Fibroblast of skin of left quadriceps (primary cell): ENCODE measurements at regions not wholly inside any gene's neighbourhood (a gene's known extent, or its start where the extent isn't known, plus 50 kb on each side); places are given as distances from the start of the nearest gene placed in this dataset.

Experiments
- DNase-seq, 2 experiments: peaks; one replicate each; pipeline ENCODE4 v3.0.0-alpha.2; 2013; ENCODE audit warnings: low read depth in 2 of 2

- DNase-seq, result no peak
These were observed 220.1 kb downstream of the TUSC7 start for GRCh38 chr3:116929505-116930222.

DNA sequence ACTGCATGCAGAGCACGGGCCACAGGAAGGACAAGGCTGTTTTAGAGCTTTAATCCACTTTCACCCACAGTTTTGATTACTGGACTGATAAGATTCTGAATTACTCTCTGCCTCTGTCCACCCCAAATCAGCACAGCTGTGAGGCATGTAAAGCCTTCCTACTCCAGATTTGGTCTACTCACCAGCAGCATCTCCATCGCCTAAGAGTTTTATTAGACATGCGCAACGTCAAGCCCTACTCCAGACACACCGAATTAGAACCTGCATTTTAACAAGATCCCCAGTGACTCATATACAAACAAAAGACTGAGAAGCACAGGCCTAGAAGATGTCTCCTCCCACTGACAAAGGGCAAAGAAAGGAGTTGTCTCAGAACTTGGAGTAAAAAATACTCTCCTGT, 221.2 kb downstream of the TUSC7 start:
- no peak for DNase-seq

- no peak for DNase-seq
These were observed 229.5 kb downstream of the TUSC7 start for GRCh38 chr3:116939091-116939490.

- DNase-seq, result no peak
These were observed 230.0 kb downstream of the TUSC7 start for GRCh38 chr3:116939550-116939949.

GRCh38 chr3:116940719-116941118, 231.1 kb downstream of the TUSC7 start:
- no peak for DNase-seq

DNA sequence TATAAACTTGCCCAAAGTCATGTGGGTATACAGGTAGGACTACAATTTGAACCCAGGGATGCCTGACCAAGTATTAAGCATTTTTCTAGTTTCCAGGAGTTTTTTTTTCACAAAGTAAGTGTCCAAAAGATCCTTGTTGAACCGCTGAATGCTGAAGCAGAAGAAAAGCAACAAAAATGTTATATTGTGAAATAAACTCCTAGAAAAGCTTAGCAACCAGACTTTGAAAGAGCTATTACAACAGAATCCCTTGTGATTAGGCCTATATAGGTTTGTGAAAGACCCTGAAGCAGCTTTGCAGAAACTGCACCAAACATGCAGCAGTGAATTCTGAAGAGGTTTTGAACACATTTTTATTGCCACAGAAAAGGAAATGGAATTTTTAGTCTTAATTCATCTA, 236.8 kb downstream of the TUSC7 start:
- DNase-seq, result no peak

- DNase-seq, result no peak
These were observed 237.6 kb downstream of the TUSC7 start for GRCh38 chr3:116947148-116947547.

- no peak for DNase-seq
These were observed 238.2 kb downstream of the TUSC7 start for GRCh38 chr3:116947809-116948208.

- no peak for DNase-seq
These were observed 240.9 kb downstream of the TUSC7 start for GRCh38 chr3:116950301-116951055.

GRCh38 chr3:116951610-116952009, 242.0 kb downstream of the TUSC7 start:
- DNase-seq, result no peak

- no peak for DNase-seq
These were observed 248.7 kb downstream of the TUSC7 start for GRCh38 chr3:116958291-116958690.

DNA sequence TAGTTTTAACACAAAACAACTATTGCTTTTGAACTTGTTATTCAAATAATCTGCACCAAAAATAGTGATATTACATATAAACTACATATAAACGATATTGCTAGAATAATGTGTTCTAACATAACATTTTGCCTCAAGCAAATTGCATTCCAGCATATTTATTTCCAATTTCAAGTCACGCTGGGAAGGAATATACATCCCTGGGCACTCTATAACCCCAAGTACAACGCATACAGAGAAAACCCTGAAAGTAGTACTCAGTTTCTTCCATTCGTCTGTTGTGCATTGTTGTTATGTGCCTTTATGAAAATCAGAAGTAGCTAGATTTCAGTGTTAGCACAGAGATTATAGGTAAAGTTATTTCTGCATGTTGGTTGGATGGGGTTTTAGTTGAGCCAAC, 251.5 kb downstream of the TUSC7 start:
- DNase-seq, result no peak

GRCh38 chr3:116963802-116964201, 254.2 kb downstream of the TUSC7 start:
- no peak for DNase-seq

GRCh38 chr3:116966649-116967048, 257.1 kb downstream of the TUSC7 start:
- DNase-seq, result no peak

DNA sequence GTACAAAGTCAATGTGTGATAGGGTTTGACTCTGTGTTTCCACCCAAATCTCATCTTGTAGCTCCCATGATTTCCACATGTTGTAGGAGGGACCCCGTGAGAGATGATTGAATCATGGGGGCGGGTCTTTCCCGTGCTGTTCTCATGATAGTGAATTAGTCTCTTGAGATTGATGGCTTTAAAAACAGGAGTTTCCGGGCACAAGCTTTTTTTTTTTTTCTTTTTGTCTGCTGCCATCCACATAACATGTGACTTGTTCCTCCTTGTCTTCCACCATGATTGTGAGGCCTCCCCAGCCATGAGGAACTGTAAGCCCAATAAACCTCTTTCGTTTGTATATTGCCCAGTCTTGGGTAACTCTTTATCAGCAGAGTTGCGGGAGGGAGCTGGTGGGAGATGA, 259.6 kb downstream of the TUSC7 start:
- DNase-seq, result no peak

DNA sequence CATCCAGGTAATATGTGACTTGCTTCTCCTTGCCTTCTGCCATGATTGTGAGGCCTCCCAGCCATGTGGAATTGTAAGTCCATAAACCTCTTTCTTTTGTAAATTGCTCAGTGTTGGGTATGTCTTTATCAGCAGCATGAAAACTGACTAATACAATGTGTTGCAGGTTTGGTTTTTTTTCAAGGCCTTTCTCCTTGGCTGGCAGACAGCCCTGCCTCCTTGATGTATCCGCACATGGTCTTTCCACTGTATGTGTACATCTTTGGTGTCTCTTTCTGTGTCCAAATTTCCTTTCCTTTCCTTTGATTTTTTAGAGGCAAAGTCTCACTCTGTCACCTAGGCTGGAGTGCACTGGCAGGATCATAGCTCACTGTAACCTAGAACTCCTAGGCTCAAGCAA, 260.1 kb downstream of the TUSC7 start:
- DNase-seq, result no peak

DNA sequence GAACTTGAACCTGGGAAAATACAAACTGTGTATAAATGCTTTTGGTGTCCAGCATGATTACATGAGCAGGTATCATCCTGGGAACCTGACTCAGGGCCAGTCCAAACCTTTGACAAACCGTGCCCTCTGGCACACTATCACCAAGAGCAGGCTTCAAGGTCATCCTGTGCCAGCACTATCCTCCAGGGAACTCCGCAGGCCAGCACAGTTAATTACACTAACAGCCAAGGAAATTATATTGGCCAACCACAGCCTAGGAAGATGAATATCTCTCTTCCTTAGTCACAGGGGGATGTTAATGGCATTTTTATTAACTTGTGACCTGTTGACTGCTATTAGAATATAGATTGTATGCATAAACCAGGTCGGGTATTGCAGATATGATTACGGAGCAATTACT, 262.0 kb downstream of the TUSC7 start:
- DNase-seq, result no peak

- no peak for DNase-seq
These were observed 265.1 kb downstream of the TUSC7 start for GRCh38 chr3:116974702-116975101.

GRCh38 chr3:116977441-116977840, 267.9 kb downstream of the TUSC7 start:
- DNase-seq, result no peak

DNA sequence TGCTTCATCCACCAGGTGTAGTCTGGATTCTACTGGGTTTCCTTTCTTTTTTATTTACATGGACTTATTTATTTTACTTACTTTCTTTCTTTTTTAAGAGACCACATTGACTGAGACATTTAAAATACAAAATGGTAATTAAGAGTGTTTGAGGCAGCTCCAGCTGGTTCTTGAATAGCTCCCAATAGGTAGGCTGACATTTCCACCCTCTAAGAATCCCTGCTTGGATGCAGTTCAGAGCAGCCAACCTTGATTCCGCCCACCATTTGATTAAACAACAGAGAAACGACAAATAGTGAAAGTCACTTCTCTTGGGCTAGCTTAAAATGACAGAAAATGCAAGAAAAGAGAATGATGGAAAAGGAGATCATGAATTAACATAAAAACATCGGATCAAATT, 270.5 kb downstream of the TUSC7 start:
- DNase-seq, result no peak

- no peak for DNase-seq
These were observed 271.5 kb downstream of the TUSC7 start for GRCh38 chr3:116981089-116981488.

DNA sequence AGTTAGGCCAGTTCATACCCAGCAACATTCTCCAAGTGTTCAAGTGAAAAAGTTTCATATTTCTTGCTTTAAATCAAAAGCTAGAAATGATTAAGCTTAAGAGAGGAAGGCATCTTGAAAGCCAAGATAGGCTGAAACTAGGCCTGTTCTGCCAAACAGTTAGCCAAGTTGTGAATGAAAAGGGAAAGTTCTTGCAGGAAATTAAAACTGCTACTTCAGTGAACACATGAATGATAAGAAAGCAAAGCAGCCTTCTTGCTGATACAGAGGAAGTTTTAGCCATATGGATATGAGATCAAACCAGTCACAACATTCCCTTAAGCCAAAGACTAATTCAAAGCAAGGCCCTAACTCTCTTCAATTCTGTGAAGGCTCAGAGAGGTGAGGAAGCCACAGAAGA, 274.7 kb downstream of the TUSC7 start:
- DNase-seq, result no peak

GRCh38 chr3:116994351-116994879, 284.8 kb downstream of the TUSC7 start:
- DNase-seq, result no peak
